ENCODE measurements at regions not wholly inside any gene's neighbourhood (a gene's known extent, or its start where the extent isn't known, plus 50 kb on each side); places are given as distances from the start of the nearest gene placed in this dataset.

DNA sequence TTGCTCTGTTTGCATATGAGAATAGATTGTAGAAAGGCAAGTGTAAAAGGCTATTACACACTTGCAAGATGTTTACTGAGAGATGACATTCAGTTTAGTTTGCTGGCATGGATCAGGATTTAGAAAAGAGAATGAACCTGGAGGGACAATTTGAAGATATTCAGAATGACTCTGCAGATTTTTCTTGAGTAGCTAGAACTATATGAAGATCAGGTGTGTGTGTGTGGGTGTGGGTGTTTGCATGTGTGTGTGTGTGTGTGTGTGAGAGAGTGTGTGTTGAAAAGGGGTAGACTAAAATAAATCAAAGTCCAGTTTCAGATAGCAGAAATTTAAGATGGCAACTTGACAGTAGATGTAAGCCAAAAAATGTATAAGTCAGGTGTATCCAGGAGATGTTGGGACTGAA is 74.0 kb upstream of the ANXA1 start:
- TF ChIP-seq, protein P1, sequence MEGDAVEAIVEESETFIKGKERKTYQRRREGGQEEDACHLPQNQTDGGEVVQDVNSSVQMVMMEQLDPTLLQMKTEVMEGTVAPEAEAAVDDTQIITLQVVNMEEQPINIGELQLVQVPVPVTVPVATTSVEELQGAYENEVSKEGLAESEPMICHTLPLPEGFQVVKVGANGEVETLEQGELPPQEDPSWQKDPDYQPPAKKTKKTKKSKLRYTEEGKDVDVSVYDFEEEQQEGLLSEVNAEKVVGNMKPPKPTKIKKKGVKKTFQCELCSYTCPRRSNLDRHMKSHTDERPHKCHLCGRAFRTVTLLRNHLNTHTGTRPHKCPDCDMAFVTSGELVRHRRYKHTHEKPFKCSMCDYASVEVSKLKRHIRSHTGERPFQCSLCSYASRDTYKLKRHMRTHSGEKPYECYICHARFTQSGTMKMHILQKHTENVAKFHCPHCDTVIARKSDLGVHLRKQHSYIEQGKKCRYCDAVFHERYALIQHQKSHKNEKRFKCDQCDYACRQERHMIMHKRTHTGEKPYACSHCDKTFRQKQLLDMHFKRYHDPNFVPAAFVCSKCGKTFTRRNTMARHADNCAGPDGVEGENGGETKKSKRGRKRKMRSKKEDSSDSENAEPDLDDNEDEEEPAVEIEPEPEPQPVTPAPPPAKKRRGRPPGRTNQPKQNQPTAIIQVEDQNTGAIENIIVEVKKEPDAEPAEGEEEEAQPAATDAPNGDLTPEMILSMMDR (conservative IDR thresholded peaks at IDR 0.05 in 1 of 2, IDR thresholded peaks at IDR 0.05 in 1 of 2; ENCODE audit: extremely low read depth in 1 of 2, insufficient read depth in 1 of 2, low read depth in 1 of 2, low read length in 2 of 2) = no peak
- no peak for TF ChIP-seq EZH2 (IDR thresholded peaks at IDR 0.05; ENCODE audit: borderline replicate concordance, low read length)
